C4-2B (cell line): ENCODE measurements at regions not wholly inside any gene's neighbourhood (a gene's known extent, or its start where the extent isn't known, plus 50 kb on each side); places are given as distances from the start of the nearest gene placed in this dataset.

Experiments used
- CTCF ChIP-seq: fragments of 450-650 bp; conservative IDR thresholded peaks from 2 replicates; pipeline ENCODE4 v1.5.1; 2017; ENCODE audit warnings: mild to moderate bottlenecking
- ZFX ChIP-seq: fragments of 450-650 bp; IDR thresholded peaks from 2 replicates; pipeline ENCODE4 v1.6.1; 2017

- TF ChIP-seq CTCF = no peak
- no peak for TF ChIP-seq ZFX
Measured at GRCh38 chr5:126315341-126315740, 107.9 kb upstream of the GRAMD2B start.
